Activated T-cell treated with anti-CD3 and anti-CD28 coated beads for 24 hours (primary cell): ENCODE measurements at regions not wholly inside any gene's neighbourhood (a gene's known extent, or its start where the extent isn't known, plus 50 kb on each side); places are given as distances from the start of the nearest gene placed in this dataset.

Experiments
- DNase-seq: peaks from one replicate; pipeline ENCODE4 v3.0.0-alpha.2; 2020; ENCODE audit warnings: low read depth

- no peak for DNase-seq
Observed at GRCh38 chr12:98149270-98149669, 366.1 kb upstream of the TMPO start.

- no peak for DNase-seq
Observed at GRCh38 chr12:98149691-98150210, 365.6 kb upstream of the TMPO start.

GRCh38 chr12:98151105-98151590 lies 364.2 kb upstream of the TMPO start:
- DNase-seq, result no peak

- DNase-seq, result no peak
Observed at GRCh38 chr12:98151984-98152383, 363.4 kb upstream of the TMPO start.

GRCh38 chr12:98154850-98155249 lies 360.5 kb upstream of the TMPO start:
- DNase-seq, result no peak

GRCh38 chr12:98156697-98157096 lies 358.7 kb upstream of the TMPO start:
- DNase-seq, result no peak

- no peak for DNase-seq
Observed at GRCh38 chr12:98162906-98163678, 352.3 kb upstream of the TMPO start.

GRCh38 chr12:98172304-98172703 lies 343.1 kb upstream of the TMPO start:
- DNase-seq, result no peak

- DNase-seq, result no peak
Observed at GRCh38 chr12:98172801-98173200, 342.6 kb upstream of the TMPO start.

- no peak for DNase-seq
Observed at GRCh38 chr12:98173773-98174427, 341.5 kb upstream of the TMPO start.

- DNase-seq, result no peak
Observed at GRCh38 chr12:98174428-98174809, 341.0 kb upstream of the TMPO start.

GRCh38 chr12:98178126-98178525 lies 337.3 kb upstream of the TMPO start:
- no peak for DNase-seq

- no peak for DNase-seq
Observed at GRCh38 chr12:98179151-98179550, 336.2 kb upstream of the TMPO start.

- no peak for DNase-seq
Observed at GRCh38 chr12:98180603-98181002, 334.8 kb upstream of the TMPO start.

GRCh38 chr12:98182821-98183220 lies 332.6 kb upstream of the TMPO start:
- no peak for DNase-seq

- no peak for DNase-seq
Observed at GRCh38 chr12:98185606-98186005, 329.8 kb upstream of the TMPO start.

- no peak for DNase-seq
Observed at GRCh38 chr12:98188650-98189077, 326.7 kb upstream of the TMPO start.

GRCh38 chr12:98194591-98194990 lies 320.8 kb upstream of the TMPO start:
- no peak for DNase-seq

- no peak for DNase-seq
Observed at GRCh38 chr12:98198261-98198982, 317.0 kb upstream of the TMPO start.

- DNase-seq, result no peak
Observed at GRCh38 chr12:98208816-98209215, 306.6 kb upstream of the TMPO start.

GRCh38 chr12:98211909-98212695 lies 303.3 kb upstream of the TMPO start:
- no peak for DNase-seq

- no peak for DNase-seq
Observed at GRCh38 chr12:98213556-98213955, 301.8 kb upstream of the TMPO start.
